GM12878 (cell line): ENCODE measurements at regions not wholly inside any gene's neighbourhood (a gene's known extent, or its start where the extent isn't known, plus 50 kb on each side); places are given as distances from the start of the nearest gene placed in this dataset.

Source experiments
- ATAC-seq: fragments of 200-7000 bp; cut with Tn5 transposase; 3 replicates; pipeline ENCODE4 v1.9.1; 2020; ENCODE audit warnings: mild to moderate bottlenecking, moderate library complexity
- BruUV-seq: library from RNA; stranded (reverse); fragments of 400-500 nt; replicated peaks from 2 replicates; lab custom pipeline; 2021; lab: Mats Ljungman, UMichigan
- CTCF ChIA-PET: fragments of 300-600 bp; sonication (Branson Sonifier 250); formaldehyde crosslinking; extraction: SDS; loops from one replicate; lab custom pipeline; 2021; ENCODE audit warnings: inconsistent platforms; lab: Yijun Ruan, JAX
- POLR2A ChIA-PET: fragments of 350-600 bp; formaldehyde crosslinking; extraction: SDS; loops from one replicate; lab custom pipeline; 2021; ENCODE audit warnings: inconsistent platforms; lab: Charles Lee
- RAD21 ChIA-PET: fragments of 300-600 bp; sonication (Branson Sonifier 250); formaldehyde crosslinking; loops from one replicate; lab custom pipeline; 2023; ENCODE audit warnings: antibody characterized with exemption; ENCODE audit not compliant: unreplicated experiment; lab: Charles Lee
- SMC1A ChIA-PET: fragments of 300-600 bp; sonication (Branson Sonifier 250); formaldehyde crosslinking; loops from one replicate; lab custom pipeline; 2023; ENCODE audit not compliant: unreplicated experiment, uncharacterized antibody; lab: Charles Lee
- DNase-seq: peaks from one replicate; pipeline ENCODE4 v3.0.0-alpha.2; 2011; ENCODE audit warnings: low read depth, low spot score
- FAIRE-seq: peaks from 3 replicates; lab custom pipeline; 2011; peaks lifted over from hg19 to GRCh38; lab: Jason Lieb, UNC
- H2AFZ ChIP-seq: 2 replicates; pipeline ENCODE4 v1.6.0; 2011; ENCODE audit warnings: low read depth, low read length, control low read depth; ENCODE audit not compliant: control insufficient read depth
- H3K27ac ChIP-seq: 2 replicates; pipeline ENCODE4 v1.5.1; 2011; ENCODE audit warnings: control low read depth; ENCODE audit not compliant: control insufficient read depth, insufficient read depth
- H3K27me3 ChIP-seq, 2 experiments: replicated peaks in 1 of 2; 2 replicates each; pipeline versions ENCODE4 v1.6.0 to v1.6.1; 2011; ENCODE audit warnings: low read length in 1 of 2; ENCODE audit not compliant: control insufficient read depth in 2 of 2, insufficient read depth in 2 of 2
- H3K36me3 ChIP-seq, 2 experiments: 2 replicates each; pipeline ENCODE4 v1.5.1; 2011; ENCODE audit warnings: low read length in 1 of 2; ENCODE audit not compliant: control insufficient read depth in 2 of 2, insufficient read depth in 2 of 2
- H3K4me1 ChIP-seq: 2 replicates; pipeline ENCODE4 v1.6.1; 2011; ENCODE audit warnings: mild to moderate bottlenecking, low read length, moderate library complexity, mixed read lengths; ENCODE audit not compliant: control insufficient read depth, insufficient read depth
- H3K4me2 ChIP-seq: 2 replicates; pipeline ENCODE4 v1.6.0; 2011; ENCODE audit warnings: control low read depth; ENCODE audit not compliant: control insufficient read depth, insufficient read depth
- H3K4me3 ChIP-seq: fragments of 200-600 bp; sonication (generic); 2 replicates; pipeline ENCODE4 v1.5.1; 2016
- H3K79me2 ChIP-seq: 2 replicates; pipeline ENCODE4 v1.6.0; 2011; ENCODE audit warnings: low read length; ENCODE audit not compliant: control insufficient read depth, insufficient read depth
- H3K9ac ChIP-seq: 2 replicates; pipeline ENCODE4 v1.8.0; 2011; ENCODE audit warnings: low read length, control low read depth, mixed read lengths; ENCODE audit not compliant: control insufficient read depth, insufficient read depth
- H3K9me3 ChIP-seq: replicated peaks from 3 replicates; pipeline ENCODE4 v1.5.1; 2011; ENCODE audit warnings: mild to moderate bottlenecking, low read length; ENCODE audit not compliant: control insufficient read depth, insufficient read depth
- H4K20me1 ChIP-seq: 2 replicates; pipeline ENCODE4 v1.6.0; 2011; ENCODE audit not compliant: control insufficient read depth, insufficient read depth
- BACH1 ChIP-seq: fragments of 450-650 bp; IDR thresholded peaks from 2 replicates; pipeline ENCODE4 v1.6.1; 2017; ENCODE audit warnings: mild to moderate bottlenecking, borderline replicate concordance
- BMI1 ChIP-seq: fragments of 450-650 bp; IDR thresholded peaks from 2 replicates; pipeline ENCODE4 v1.6.1; 2016; ENCODE audit warnings: mild to moderate bottlenecking, moderate library complexity, borderline replicate concordance
- NFIC ChIP-seq: IDR thresholded peaks from 2 replicates; pipeline ENCODE4 v1.6.1; 2012; ENCODE audit warnings: low read depth, mild to moderate bottlenecking, inconsistent platforms, low read length, moderate library complexity
- RB1 ChIP-seq: fragments of 450-650 bp; formaldehyde crosslinking; IDR thresholded peaks from 2 replicates; pipeline ENCODE4 v1.6.1; 2017; ENCODE audit warnings: mild to moderate bottlenecking, borderline replicate concordance
- RUNX3 ChIP-seq: IDR thresholded peaks from 2 replicates; pipeline ENCODE4 v1.6.1; 2012; ENCODE audit warnings: low read length, inconsistent platforms
- SMC3 ChIP-seq: IDR thresholded peaks from 2 replicates; pipeline ENCODE4 v1.6.1; 2011; ENCODE audit warnings: low read length, improper control_type of control experiment, borderline replicate concordance
- STAT1 ChIP-seq: fragments of 450-650 bp; conservative IDR thresholded peaks from 2 replicates; pipeline ENCODE4 v1.6.1; 2014; ENCODE audit warnings: antibody characterized with exemption, mild to moderate bottlenecking
- TBL1XR1 ChIP-seq: IDR thresholded peaks from 2 replicates; pipeline ENCODE4 v1.6.1; 2012; ENCODE audit warnings: low read depth, low read length, improper control_type of control experiment
- WGBS: methylation state at CpG from one replicate; pipeline ENCODE4 v1.1.6; 2016; ENCODE audit warnings: low lambda C conversion rate; ENCODE audit not compliant: insufficient replicate concordance, insufficient coverage; ENCODE audit errors: missing lambda C conversion rate; 5-methylcytosine and 5-hydroxymethylcytosine counted together
- in situ Hi-C: fragments of 300-500 bp; cut with MboI; formaldehyde crosslinking; loops from 9 replicates; pipeline ENCODE4 v1.14.3; 2018; ENCODE audit warnings: mixed read lengths
- intact Hi-C: fragments of 100-400 bp; cut with micrococcal nuclease; formaldehyde crosslinking; loops from one replicate; pipeline ENCODE4 v1.14.2; 2022; ENCODE audit not compliant: unreplicated experiment

DNA sequence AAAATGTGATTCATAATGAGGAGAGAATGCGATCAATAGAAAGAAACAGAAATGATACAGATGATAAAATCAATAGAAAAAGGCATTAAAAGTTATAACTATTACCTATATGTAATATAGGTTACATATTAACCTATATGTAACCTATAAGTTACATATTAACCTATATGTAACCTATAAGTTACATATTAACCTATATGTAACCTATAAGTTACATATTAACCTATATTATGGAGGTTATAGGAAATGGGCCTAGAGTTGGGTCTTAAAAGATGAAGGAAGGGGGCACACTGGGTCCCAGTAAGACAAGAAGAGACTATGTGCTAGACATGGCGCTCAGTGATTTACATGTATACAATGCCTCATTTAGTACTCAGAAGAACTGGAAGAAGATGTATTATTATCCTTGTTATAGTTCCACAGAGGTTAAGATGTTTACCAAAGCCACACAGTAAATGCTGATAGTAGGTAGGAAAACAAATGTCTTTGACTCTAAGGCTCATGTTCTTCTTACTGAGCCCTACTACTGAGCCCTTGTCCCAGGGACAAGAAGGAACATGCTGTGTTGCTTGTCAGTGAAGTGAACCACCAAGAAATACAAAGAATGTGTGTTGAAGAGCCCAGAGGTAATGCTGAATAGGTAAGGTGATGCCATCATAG lies 444.6 kb upstream of the PLXNA2 start (continued):
- TF ChIP-seq BMI1 (no peak), BACH1 (no peak), TBL1XR1 (no peak)

GRCh38 chr1:208691012-208691411 lies 446.8 kb upstream of the PLXNA2 start:
- no peaks in the 10 kb centered on the region for H3K9me3 ChIP-seq
- H4K20me1 ChIP-seq = no peaks in the 10 kb centered on the region
- ChIA-PET CTCF (interaction anchor here (1.3 kb wide), 1 partner anchor 37 kb away, joined by 3 read pairs; no protein-coding TSS in a partner anchor), SMC1A (no interaction called here), POLR2A (no interaction called here), RAD21 (no interaction called here)
- no peak overlapping the region for H3K4me3 ChIP-seq
- no peaks in the 10 kb centered on the region for H3K4me1 ChIP-seq
- in situ Hi-C loops (no loop called here), intact Hi-C loops (no loop called here)
- H3K27me3 ChIP-seq = no peaks in the 10 kb centered on the region
- no peak for TF ChIP-seq RB1
- TF ChIP-seq SMC3 = no peak
- no peak for TF ChIP-seq NFIC
- 0 out of 2 replicates have a peak, but pooled peaks have one; percentile 6 for TF ChIP-seq RUNX3
- TF ChIP-seq STAT1 = no peak
- H3K9ac ChIP-seq = no peak overlapping the region
- BruUV-seq = no TSS peak
- H3K4me2 ChIP-seq = no peak overlapping the region
- H3K27ac ChIP-seq = no peak overlapping the region
- FAIRE-seq (no peak), DNase-seq (no peak), ATAC-seq (no peak)
- H2AFZ ChIP-seq = no peak overlapping the region
- H3K36me3 ChIP-seq = no peaks in the 10 kb centered on the region
- no peaks in the 10 kb centered on the region for H3K79me2 ChIP-seq
- 42% methylated on average over 3 of the region's 3 CpGs for WGBS
